ENCODE measurements at regions not wholly inside any gene's neighbourhood (a gene's known extent, or its start where the extent isn't known, plus 50 kb on each side); places are given as distances from the start of the nearest gene placed in this dataset.

DNA sequence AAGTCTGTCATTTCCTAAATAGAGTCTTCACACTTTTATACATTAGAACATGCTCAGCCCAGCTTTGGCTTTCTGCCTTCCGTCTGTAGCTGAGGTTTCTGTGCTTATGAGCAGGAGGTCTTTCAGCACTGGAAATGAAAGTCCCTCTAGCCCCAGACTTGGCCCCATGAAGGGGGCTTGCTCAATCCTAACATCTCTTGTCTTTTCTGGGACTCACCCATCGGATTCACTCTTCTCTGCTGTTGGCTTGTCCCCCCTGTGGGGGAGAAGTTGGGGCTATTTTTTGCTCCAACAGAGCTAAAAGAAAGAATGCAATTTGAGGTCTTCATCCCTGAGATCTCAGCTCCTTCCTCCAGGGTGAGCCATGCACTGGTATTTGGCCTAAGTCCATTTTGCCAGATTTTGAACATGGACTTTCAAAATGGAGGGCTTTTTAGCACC is 177.7 kb downstream of the MRPL14 start:
- peaks cover 16% of the 10 kb centered on the region; the same call in 1 of the 2 replicates for H3K9me3 ChIP-seq (replicated peaks; ENCODE audit: control insufficient read depth, insufficient read depth, low read depth, low read length)
- intact Hi-C loops (cut with micrococcal nuclease), result loop anchor here (5.0 kb wide), 1 partner anchor 107 kb away; no protein-coding TSS in a partner anchor
- no TSS peak for BruUV-seq (replicated peaks)
- H2AFZ ChIP-seq (ENCODE audit: low read depth, low read length), result peak overlapping the region; percentile 66; the same call in 1 of the 2 replicates
- H3K27ac ChIP-seq (ENCODE audit: extremely low read depth, low read depth, low read length), result peak overlapping the region; percentile 8; the same call in 1 of the 3 replicates
- H3K27me3 ChIP-seq (ENCODE audit: control insufficient read depth in 2 of 2, insufficient read depth in 2 of 2, low read length in 2 of 2), result no peaks in the 10 kb centered on the region
- H3K9me1 ChIP-seq (ENCODE audit: control insufficient read depth, insufficient read depth, low read length), result peaks cover 4% of the 10 kb centered on the region
- no peaks in the 10 kb centered on the region for H4K20me1 ChIP-seq (replicated peaks; ENCODE audit: control insufficient read depth, insufficient read depth, low read length)
- DNase-seq (ENCODE audit: extremely low read depth in 1 of 4, low spot score in 3 of 4) (no peak), ATAC-seq (no peak), FAIRE-seq (no peak)
- H3K4me1 ChIP-seq (replicated peaks in 1 of 2; ENCODE audit: control insufficient read depth in 2 of 2, insufficient read depth in 2 of 2, low read length in 2 of 2), result peaks cover 29 to 71% of the 10 kb centered on the region in 2 experiments
- WGBS (ENCODE audit: insufficient coverage, low coverage, missing lambda C conversion rate), result 51% methylated on average over 2 of the region's 2 CpGs
- H3K36me3 ChIP-seq (ENCODE audit: control insufficient read depth, insufficient read depth, low read length), result no peaks in the 10 kb centered on the region
- H3K79me2 ChIP-seq (ENCODE audit: control insufficient read depth, insufficient read depth, low read length), result no peaks in the 10 kb centered on the region
- CTCF ChIA-PET (ENCODE audit: low intra/inter-chr PET ratio), result no interaction called here
- no peak overlapping the region for H3K4me3 ChIP-seq
- no peak overlapping the region for H3K4me2 ChIP-seq (ENCODE audit: insufficient read depth, low read length)
- in situ Hi-C loops (cut with MboI), result no loop called here
- POLR2A ChIA-PET, result interaction anchor here (0.6 to 2.2 kb wide), 8 partner anchors 8 to 320 kb away, joined by 3 to 11 read pairs (median 3); partner anchors contain the start of genes GTPBP2 and VEGFA
- H3K9ac ChIP-seq (ENCODE audit: insufficient read depth in 1 of 2, low read depth in 2 of 2, low read length in 2 of 2), result no peak overlapping the region; a peak in 2 of 4 replicates
- TF ChIP-seq POLR3A (IDR thresholded peaks at IDR 0.05; ENCODE audit: borderline replicate concordance, extremely low read depth, insufficient read depth, insufficient read length) (no peak), ZNF766 (CRISPR knock-in tag; conservative IDR thresholded peaks at IDR 0.05) (peak; percentile 43; the same call in 1 of the 2 replicates), KDM4B (IDR thresholded peaks at IDR 0.05; ENCODE audit: borderline replicate concordance in 2 of 2, low read depth in 1 of 2) (no peak), ZNF717 (CRISPR knock-in tag; IDR thresholded peaks at IDR 0.05) (no peak), ZNF133 (CRISPR knock-in tag; IDR thresholded peaks at IDR 0.05) (no peak)
- TF ChIP-seq, protein P1, sequence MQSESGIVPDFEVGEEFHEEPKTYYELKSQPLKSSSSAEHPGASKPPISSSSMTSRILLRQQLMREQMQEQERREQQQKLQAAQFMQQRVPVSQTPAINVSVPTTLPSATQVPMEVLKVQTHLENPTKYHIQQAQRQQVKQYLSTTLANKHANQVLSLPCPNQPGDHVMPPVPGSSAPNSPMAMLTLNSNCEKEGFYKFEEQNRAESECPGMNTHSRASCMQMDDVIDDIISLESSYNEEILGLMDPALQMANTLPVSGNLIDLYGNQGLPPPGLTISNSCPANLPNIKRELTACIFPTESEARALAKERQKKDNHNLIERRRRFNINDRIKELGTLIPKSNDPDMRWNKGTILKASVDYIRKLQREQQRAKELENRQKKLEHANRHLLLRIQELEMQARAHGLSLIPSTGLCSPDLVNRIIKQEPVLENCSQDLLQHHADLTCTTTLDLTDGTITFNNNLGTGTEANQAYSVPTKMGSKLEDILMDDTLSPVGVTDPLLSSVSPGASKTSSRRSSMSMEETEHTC (IDR thresholded peaks at IDR 0.05), result no peak
- TF ChIP-seq, protein P2, sequence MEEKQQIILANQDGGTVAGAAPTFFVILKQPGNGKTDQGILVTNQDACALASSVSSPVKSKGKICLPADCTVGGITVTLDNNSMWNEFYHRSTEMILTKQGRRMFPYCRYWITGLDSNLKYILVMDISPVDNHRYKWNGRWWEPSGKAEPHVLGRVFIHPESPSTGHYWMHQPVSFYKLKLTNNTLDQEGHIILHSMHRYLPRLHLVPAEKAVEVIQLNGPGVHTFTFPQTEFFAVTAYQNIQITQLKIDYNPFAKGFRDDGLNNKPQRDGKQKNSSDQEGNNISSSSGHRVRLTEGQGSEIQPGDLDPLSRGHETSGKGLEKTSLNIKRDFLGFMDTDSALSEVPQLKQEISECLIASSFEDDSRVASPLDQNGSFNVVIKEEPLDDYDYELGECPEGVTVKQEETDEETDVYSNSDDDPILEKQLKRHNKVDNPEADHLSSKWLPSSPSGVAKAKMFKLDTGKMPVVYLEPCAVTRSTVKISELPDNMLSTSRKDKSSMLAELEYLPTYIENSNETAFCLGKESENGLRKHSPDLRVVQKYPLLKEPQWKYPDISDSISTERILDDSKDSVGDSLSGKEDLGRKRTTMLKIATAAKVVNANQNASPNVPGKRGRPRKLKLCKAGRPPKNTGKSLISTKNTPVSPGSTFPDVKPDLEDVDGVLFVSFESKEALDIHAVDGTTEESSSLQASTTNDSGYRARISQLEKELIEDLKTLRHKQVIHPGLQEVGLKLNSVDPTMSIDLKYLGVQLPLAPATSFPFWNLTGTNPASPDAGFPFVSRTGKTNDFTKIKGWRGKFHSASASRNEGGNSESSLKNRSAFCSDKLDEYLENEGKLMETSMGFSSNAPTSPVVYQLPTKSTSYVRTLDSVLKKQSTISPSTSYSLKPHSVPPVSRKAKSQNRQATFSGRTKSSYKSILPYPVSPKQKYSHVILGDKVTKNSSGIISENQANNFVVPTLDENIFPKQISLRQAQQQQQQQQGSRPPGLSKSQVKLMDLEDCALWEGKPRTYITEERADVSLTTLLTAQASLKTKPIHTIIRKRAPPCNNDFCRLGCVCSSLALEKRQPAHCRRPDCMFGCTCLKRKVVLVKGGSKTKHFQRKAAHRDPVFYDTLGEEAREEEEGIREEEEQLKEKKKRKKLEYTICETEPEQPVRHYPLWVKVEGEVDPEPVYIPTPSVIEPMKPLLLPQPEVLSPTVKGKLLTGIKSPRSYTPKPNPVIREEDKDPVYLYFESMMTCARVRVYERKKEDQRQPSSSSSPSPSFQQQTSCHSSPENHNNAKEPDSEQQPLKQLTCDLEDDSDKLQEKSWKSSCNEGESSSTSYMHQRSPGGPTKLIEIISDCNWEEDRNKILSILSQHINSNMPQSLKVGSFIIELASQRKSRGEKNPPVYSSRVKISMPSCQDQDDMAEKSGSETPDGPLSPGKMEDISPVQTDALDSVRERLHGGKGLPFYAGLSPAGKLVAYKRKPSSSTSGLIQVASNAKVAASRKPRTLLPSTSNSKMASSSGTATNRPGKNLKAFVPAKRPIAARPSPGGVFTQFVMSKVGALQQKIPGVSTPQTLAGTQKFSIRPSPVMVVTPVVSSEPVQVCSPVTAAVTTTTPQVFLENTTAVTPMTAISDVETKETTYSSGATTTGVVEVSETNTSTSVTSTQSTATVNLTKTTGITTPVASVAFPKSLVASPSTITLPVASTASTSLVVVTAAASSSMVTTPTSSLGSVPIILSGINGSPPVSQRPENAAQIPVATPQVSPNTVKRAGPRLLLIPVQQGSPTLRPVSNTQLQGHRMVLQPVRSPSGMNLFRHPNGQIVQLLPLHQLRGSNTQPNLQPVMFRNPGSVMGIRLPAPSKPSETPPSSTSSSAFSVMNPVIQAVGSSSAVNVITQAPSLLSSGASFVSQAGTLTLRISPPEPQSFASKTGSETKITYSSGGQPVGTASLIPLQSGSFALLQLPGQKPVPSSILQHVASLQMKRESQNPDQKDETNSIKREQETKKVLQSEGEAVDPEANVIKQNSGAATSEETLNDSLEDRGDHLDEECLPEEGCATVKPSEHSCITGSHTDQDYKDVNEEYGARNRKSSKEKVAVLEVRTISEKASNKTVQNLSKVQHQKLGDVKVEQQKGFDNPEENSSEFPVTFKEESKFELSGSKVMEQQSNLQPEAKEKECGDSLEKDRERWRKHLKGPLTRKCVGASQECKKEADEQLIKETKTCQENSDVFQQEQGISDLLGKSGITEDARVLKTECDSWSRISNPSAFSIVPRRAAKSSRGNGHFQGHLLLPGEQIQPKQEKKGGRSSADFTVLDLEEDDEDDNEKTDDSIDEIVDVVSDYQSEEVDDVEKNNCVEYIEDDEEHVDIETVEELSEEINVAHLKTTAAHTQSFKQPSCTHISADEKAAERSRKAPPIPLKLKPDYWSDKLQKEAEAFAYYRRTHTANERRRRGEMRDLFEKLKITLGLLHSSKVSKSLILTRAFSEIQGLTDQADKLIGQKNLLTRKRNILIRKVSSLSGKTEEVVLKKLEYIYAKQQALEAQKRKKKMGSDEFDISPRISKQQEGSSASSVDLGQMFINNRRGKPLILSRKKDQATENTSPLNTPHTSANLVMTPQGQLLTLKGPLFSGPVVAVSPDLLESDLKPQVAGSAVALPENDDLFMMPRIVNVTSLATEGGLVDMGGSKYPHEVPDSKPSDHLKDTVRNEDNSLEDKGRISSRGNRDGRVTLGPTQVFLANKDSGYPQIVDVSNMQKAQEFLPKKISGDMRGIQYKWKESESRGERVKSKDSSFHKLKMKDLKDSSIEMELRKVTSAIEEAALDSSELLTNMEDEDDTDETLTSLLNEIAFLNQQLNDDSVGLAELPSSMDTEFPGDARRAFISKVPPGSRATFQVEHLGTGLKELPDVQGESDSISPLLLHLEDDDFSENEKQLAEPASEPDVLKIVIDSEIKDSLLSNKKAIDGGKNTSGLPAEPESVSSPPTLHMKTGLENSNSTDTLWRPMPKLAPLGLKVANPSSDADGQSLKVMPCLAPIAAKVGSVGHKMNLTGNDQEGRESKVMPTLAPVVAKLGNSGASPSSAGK (IDR thresholded peaks at IDR 0.05), result peak; percentile 47
- TF ChIP-seq, protein P3, sequence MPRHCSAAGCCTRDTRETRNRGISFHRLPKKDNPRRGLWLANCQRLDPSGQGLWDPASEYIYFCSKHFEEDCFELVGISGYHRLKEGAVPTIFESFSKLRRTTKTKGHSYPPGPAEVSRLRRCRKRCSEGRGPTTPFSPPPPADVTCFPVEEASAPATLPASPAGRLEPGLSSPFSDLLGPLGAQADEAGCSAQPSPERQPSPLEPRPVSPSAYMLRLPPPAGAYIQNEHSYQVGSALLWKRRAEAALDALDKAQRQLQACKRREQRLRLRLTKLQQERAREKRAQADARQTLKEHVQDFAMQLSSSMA (CRISPR knock-in tag; IDR thresholded peaks at IDR 0.05), result no peak

Data from K562 (cell line).